H9 (cell line): ENCODE measurements at regions not wholly inside any gene's neighbourhood (a gene's known extent, or its start where the extent isn't known, plus 50 kb on each side); places are given as distances from the start of the nearest gene placed in this dataset.

Source experiments
- DNase-seq: peaks from one replicate; pipeline ENCODE4 v3.0.0-alpha.2; 2017
- H2AFZ ChIP-seq: one replicate; pipeline ENCODE4 v1.6.1; 2013; ENCODE audit warnings: mild to moderate bottlenecking, low read length, control low read depth, moderate library complexity
- H2AK5ac ChIP-seq: 2 replicates; pipeline ENCODE4 v1.6.1; 2013; ENCODE audit warnings: low read length, control low read depth, mixed read lengths; ENCODE audit not compliant: insufficient read length
- H2BK120ac ChIP-seq: one replicate; pipeline ENCODE4 v1.6.1; 2013; ENCODE audit warnings: low read depth, mild to moderate bottlenecking, low read length, control low read depth, inconsistent platforms; ENCODE audit not compliant: poor library complexity, severe bottlenecking
- H2BK12ac ChIP-seq: 2 replicates; pipeline ENCODE4 v1.6.1; 2013; ENCODE audit warnings: low read length, control low read depth, mixed read lengths, low read depth; ENCODE audit not compliant: insufficient read length
- H2BK15ac ChIP-seq: 2 replicates; pipeline ENCODE4 v1.6.1; 2013; ENCODE audit warnings: low read depth, low read length, control low read depth
- H2BK20ac ChIP-seq: one replicate; pipeline ENCODE4 v1.6.1; 2013; ENCODE audit warnings: low read depth, mild to moderate bottlenecking, low read length, control low read depth, inconsistent platforms; ENCODE audit not compliant: poor library complexity, severe bottlenecking
- H2BK5ac ChIP-seq: 2 replicates; pipeline ENCODE4 v1.6.1; 2013; ENCODE audit warnings: low read length, control low read depth, mixed read lengths; ENCODE audit not compliant: insufficient read length
- H3K14ac ChIP-seq: 2 replicates; pipeline ENCODE4 v1.6.1; 2013; ENCODE audit warnings: low read length, control low read depth; ENCODE audit not compliant: insufficient read depth
- H3K18ac ChIP-seq: 2 replicates; pipeline ENCODE4 v1.6.1; 2013; ENCODE audit warnings: low read depth, mild to moderate bottlenecking, mixed read lengths, low read length, control low read depth; ENCODE audit not compliant: insufficient read length
- H3K23ac ChIP-seq: 2 replicates; pipeline ENCODE4 v1.6.1; 2013; ENCODE audit warnings: low read length, control low read depth, mixed read lengths, low read depth; ENCODE audit not compliant: insufficient read length
- H3K23me2 ChIP-seq: 2 replicates; pipeline ENCODE4 v1.6.1; 2013; ENCODE audit warnings: low read depth, mild to moderate bottlenecking, mixed read lengths, low read length, control low read depth; ENCODE audit not compliant: insufficient read length, poor library complexity, severe bottlenecking
- H3K27ac ChIP-seq: 2 replicates; pipeline ENCODE4 v1.5.1; 2013; ENCODE audit warnings: low read length, control low read depth, mixed read lengths, low read depth; ENCODE audit not compliant: insufficient read length
- H3K27me3 ChIP-seq: 2 replicates; pipeline ENCODE4 v1.6.1; 2013; ENCODE audit warnings: low read length, control low read depth, inconsistent platforms; ENCODE audit not compliant: insufficient read depth
- H3K4ac ChIP-seq: 2 replicates; pipeline ENCODE4 v1.6.1; 2013; ENCODE audit warnings: low read depth, mild to moderate bottlenecking, control low read depth, inconsistent platforms, low read length, moderate library complexity
- H3K4me1 ChIP-seq: 2 replicates; pipeline ENCODE4 v1.6.1; 2013; ENCODE audit warnings: low read length, control low read depth, inconsistent platforms; ENCODE audit not compliant: insufficient read depth
- H3K4me2 ChIP-seq: 2 replicates; pipeline ENCODE4 v1.6.1; 2013; ENCODE audit warnings: low read length, control low read depth, mixed read lengths; ENCODE audit not compliant: insufficient read length, insufficient read depth
- H3K56ac ChIP-seq: 2 replicates; pipeline ENCODE4 v1.6.1; 2013; ENCODE audit warnings: low read depth, mild to moderate bottlenecking, mixed read lengths, low read length, control low read depth; ENCODE audit not compliant: insufficient read length
- H3K79me1 ChIP-seq: 2 replicates; pipeline ENCODE4 v1.6.1; 2013; ENCODE audit warnings: low read depth, mild to moderate bottlenecking, moderate library complexity, low read length, control low read depth, inconsistent platforms; ENCODE audit not compliant: insufficient read depth, poor library complexity, severe bottlenecking
- H3K79me2 ChIP-seq: 2 replicates; pipeline ENCODE4 v1.6.1; 2013; ENCODE audit warnings: low read length, control low read depth, inconsistent platforms; ENCODE audit not compliant: insufficient read depth
- H3K9ac ChIP-seq: 2 replicates; pipeline ENCODE4 v1.6.1; 2013; ENCODE audit warnings: low read length, control low read depth, mixed read lengths; ENCODE audit not compliant: insufficient read length; ENCODE audit errors: extremely low read depth
- H3K9me3 ChIP-seq: one replicate; pipeline ENCODE4 v1.6.1; 2013; ENCODE audit warnings: low read depth, low read length, inconsistent platforms; ENCODE audit not compliant: control insufficient read depth
- H3T11ph ChIP-seq: one replicate; pipeline ENCODE4 v1.6.1; 2013; ENCODE audit warnings: mild to moderate bottlenecking, low read length, control low read depth, inconsistent platforms
- H4K20me1 ChIP-seq: one replicate; pipeline ENCODE4 v1.6.1; 2013; ENCODE audit not compliant: control insufficient read depth, insufficient read length, insufficient read depth
- H4K5ac ChIP-seq: 2 replicates; pipeline ENCODE4 v1.6.1; 2013; ENCODE audit warnings: low read depth, mild to moderate bottlenecking, mixed read lengths, low read length, control low read depth; ENCODE audit not compliant: insufficient read length
- H4K8ac ChIP-seq: replicated peaks from 2 replicates; pipeline ENCODE4 v1.6.1; 2013; ENCODE audit warnings: low read length, control low read depth, mixed read lengths, low read depth; ENCODE audit not compliant: insufficient read length
- H4K91ac ChIP-seq: 2 replicates; pipeline ENCODE4 v1.6.1; 2013; ENCODE audit warnings: low read depth, mild to moderate bottlenecking, moderate library complexity, mixed read lengths, low read length, control low read depth; ENCODE audit not compliant: insufficient read length
- H3K27ac Mint-ChIP-seq, 3 experiments: 2 replicates in 2 of 3; 3 replicates in 1 of 3; pipeline ENCODE4 v1.8.0; 2020 to 2021; ENCODE audit warnings: mixed read lengths in 3 of 3, mild to moderate bottlenecking in 1 of 3, moderate library complexity in 1 of 3
- H3K27me3 Mint-ChIP-seq: 2 replicates; pipeline ENCODE4 v1.8.0; 2021; ENCODE audit warnings: low read depth, mild to moderate bottlenecking, moderate library complexity, mixed read lengths
- H3K36me3 Mint-ChIP-seq, 3 experiments: 2 replicates in 2 of 3; 3 replicates in 1 of 3; pipeline ENCODE4 v1.8.0; 2020 to 2021; ENCODE audit warnings: low read depth in 3 of 3, mixed read lengths in 3 of 3; ENCODE audit not compliant: insufficient read depth in 1 of 3
- H3K4me1 Mint-ChIP-seq, 2 experiments: 2 replicates each; pipeline ENCODE4 v1.8.0; 2020; ENCODE audit warnings: mixed read lengths in 2 of 2
- H3K4me3 Mint-ChIP-seq, 2 experiments: 2 replicates in 1 of 2; 3 replicates in 1 of 2; pipeline ENCODE4 v1.8.0; 2020 to 2021; ENCODE audit warnings: mild to moderate bottlenecking in 2 of 2, mixed read lengths in 2 of 2, moderate library complexity in 1 of 2
- H3K9me3 Mint-ChIP-seq, 2 experiments: 2 replicates in 1 of 2; 3 replicates in 1 of 2; pipeline ENCODE4 v1.8.0; 2020; ENCODE audit warnings: mild to moderate bottlenecking in 2 of 2, mixed read lengths in 2 of 2, moderate library complexity in 1 of 2
- CTCF ChIP-seq: fragments of 200-600 bp; sonication (generic); conservative IDR thresholded peaks from 3 replicates; pipeline ENCODE4 v1.8.0; 2021; ENCODE audit warnings: antibody characterized with exemption, mild to moderate bottlenecking
- WGBS: extraction: QIAGEN DNeasy Blood & Tissue Kit; methylation state at CpG from one replicate; pipeline ENCODE4 v1.1.7; 2013; ENCODE audit warnings: missing lambda C conversion rate, low lambda C conversion rate, mixed read lengths; ENCODE audit not compliant: insufficient read length; ENCODE audit errors: extremely low coverage; 5-methylcytosine and 5-hydroxymethylcytosine counted together

- H3K79me2 ChIP-seq = no peaks in the 10 kb centered on the region
- H3T11ph ChIP-seq = no peak overlapping the region
- no peak overlapping the region for H2BK12ac ChIP-seq
- H4K91ac ChIP-seq = no peak overlapping the region
- no peak overlapping the region for H2BK120ac ChIP-seq
- Mint-ChIP-seq H3K36me3 (no peaks in the 10 kb centered on the region), H3K4me3 (no peak overlapping the region), H3K4me1 (no peaks in the 10 kb centered on the region), H3K27ac (no peak overlapping the region), H3K27me3 (no peaks in the 10 kb centered on the region), H3K9me3 (peaks cover 0 to 2% of the 10 kb centered on the region in 2 experiments; a peak in 1 of 5 replicates)
- no peak overlapping the region for H3K27ac ChIP-seq
- no peak for DNase-seq
- no peak overlapping the region for H2AFZ ChIP-seq
- H3K9ac ChIP-seq = no peak overlapping the region
- no peak overlapping the region for H3K18ac ChIP-seq
- no peak overlapping the region for H3K56ac ChIP-seq
- H3K4me1 ChIP-seq = no peaks in the 10 kb centered on the region
- no peak overlapping the region for H3K4ac ChIP-seq
- no peak overlapping the region for H2BK15ac ChIP-seq
- no peak overlapping the region for H4K5ac ChIP-seq
- no peaks in the 10 kb centered on the region for H4K20me1 ChIP-seq
- H2BK20ac ChIP-seq = no peak overlapping the region
- H3K9me3 ChIP-seq = no peaks in the 10 kb centered on the region
- H4K8ac ChIP-seq = no peak overlapping the region
- no peak overlapping the region for H2AK5ac ChIP-seq
- H3K14ac ChIP-seq = no peak overlapping the region
- no peak overlapping the region for H3K23ac ChIP-seq
- no peaks in the 10 kb centered on the region for H3K79me1 ChIP-seq
- no peaks in the 10 kb centered on the region for H3K27me3 ChIP-seq
- H3K4me2 ChIP-seq = no peak overlapping the region
- no peak overlapping the region for H2BK5ac ChIP-seq
- no peak for TF ChIP-seq CTCF
- H3K23me2 ChIP-seq = no peaks in the 10 kb centered on the region
- WGBS = no CpG with 5 or more reads among the region's 1 CpG
These were observed 312.7 kb upstream of the IGFBP3 start for GRCh38 chr7:46233585-46234329.
